KMS-11 (cell line): ENCODE measurements at regions not wholly inside any gene's neighbourhood (a gene's known extent, or its start where the extent isn't known, plus 50 kb on each side); places are given as distances from the start of the nearest gene placed in this dataset.

Experiments used
- H2AFZ ChIP-seq: fragments of 200-600 bp; sonication (generic); 2 replicates; pipeline ENCODE4 v1.6.1; 2016; ENCODE audit warnings: antibody characterized with exemption, mixed run types, low read depth
- H3K27ac ChIP-seq: fragments of 200-600 bp; sonication (generic); 2 replicates; pipeline ENCODE4 v1.6.1; 2016; ENCODE audit warnings: mild to moderate bottlenecking, mixed run types
- H3K27me3 ChIP-seq: fragments of 200-600 bp; sonication (generic); 2 replicates; pipeline ENCODE4 v1.6.1; 2017; ENCODE audit warnings: mild to moderate bottlenecking, low read depth, mixed run types, moderate library complexity; ENCODE audit not compliant: insufficient read depth
- H3K36me3 ChIP-seq: fragments of 200-600 bp; sonication (generic); 2 replicates; pipeline ENCODE4 v1.6.1; 2017; ENCODE audit warnings: mild to moderate bottlenecking, mixed run types; ENCODE audit not compliant: insufficient read depth
- H3K4me1 ChIP-seq: fragments of 200-600 bp; sonication (generic); 2 replicates; pipeline ENCODE4 v1.6.1; 2016; ENCODE audit warnings: mild to moderate bottlenecking, low read depth, mixed run types; ENCODE audit not compliant: poor library complexity, severe bottlenecking
- H3K4me2 ChIP-seq: fragments of 200-600 bp; sonication (generic); 2 replicates; pipeline ENCODE4 v1.7.0; 2016; ENCODE audit warnings: mild to moderate bottlenecking, mixed run types
- H3K4me3 ChIP-seq: fragments of 200-600 bp; sonication (generic); IDR thresholded peaks from 2 replicates; pipeline ENCODE4 v1.6.1; 2017; ENCODE audit warnings: low read depth, low read length, mixed read lengths; ENCODE audit not compliant: insufficient read depth
- H3K79me2 ChIP-seq: fragments of 200-600 bp; sonication (generic); 2 replicates; pipeline ENCODE4 v1.6.1; 2016; ENCODE audit warnings: low read depth, mixed run types; ENCODE audit not compliant: insufficient read depth
- H3K9ac ChIP-seq: fragments of 200-600 bp; sonication (generic); 2 replicates; pipeline ENCODE4 v1.6.1; 2016; ENCODE audit warnings: mild to moderate bottlenecking, mixed run types
- H4K20me1 ChIP-seq: fragments of 200-600 bp; sonication (generic); 2 replicates; pipeline ENCODE4 v1.6.1; 2016; ENCODE audit warnings: mild to moderate bottlenecking, mixed run types; ENCODE audit not compliant: insufficient read depth
- CTCF ChIP-seq: fragments of 200-600 bp; sonication (generic); conservative IDR thresholded peaks from 2 replicates; pipeline ENCODE4 v1.6.1; 2017; ENCODE audit warnings: low read depth, mild to moderate bottlenecking, antibody characterized with exemption, low read length, moderate library complexity, mixed read lengths

DNA sequence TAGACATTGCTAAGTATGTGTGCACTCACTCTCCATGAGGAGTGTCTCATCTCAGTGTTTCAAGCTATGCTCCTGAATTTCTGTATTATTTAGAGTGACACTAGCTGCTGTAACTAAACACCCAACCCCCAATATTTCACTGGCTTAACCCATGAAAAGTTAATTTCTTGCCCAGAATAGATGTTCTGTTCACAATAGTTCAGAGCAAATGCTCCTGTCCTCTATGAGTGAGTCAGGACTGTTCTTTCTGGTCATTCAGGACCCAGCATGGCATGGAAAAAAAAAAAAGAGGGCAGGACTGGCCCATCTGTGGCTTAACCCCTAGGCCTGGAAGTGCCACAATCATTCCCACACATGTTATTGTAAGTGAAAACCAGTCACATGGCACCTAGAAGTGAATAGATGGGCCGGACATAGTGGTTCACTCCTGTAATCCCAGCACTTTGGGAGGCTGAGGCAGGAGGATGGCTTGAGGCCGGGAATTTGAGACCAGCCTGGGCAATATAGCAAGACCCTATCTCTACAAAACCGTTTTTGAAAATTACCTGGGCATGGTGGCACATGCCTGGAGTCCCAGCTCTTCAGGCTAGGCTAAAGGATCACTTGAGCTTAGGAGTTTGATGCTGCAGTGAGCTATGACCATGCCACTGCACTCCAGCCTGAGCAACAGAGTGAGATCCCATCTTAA is 663.6 kb downstream of the IRS1 start:
- no peak overlapping the region for H3K27ac ChIP-seq
- TF ChIP-seq CTCF, result no peak

GRCh38 chr2:226132323-226133215 is 667.1 kb downstream of the IRS1 start:
- no peaks in the 10 kb centered on the region for H3K79me2 ChIP-seq
- no peaks in the 10 kb centered on the region; the same call in 1 of the 2 replicates for H3K36me3 ChIP-seq
- no peaks in the 10 kb centered on the region for H3K27me3 ChIP-seq
- H3K4me2 ChIP-seq, result no peak overlapping the region
- no peak for TF ChIP-seq CTCF
- H4K20me1 ChIP-seq, result no peaks in the 10 kb centered on the region
- H3K4me1 ChIP-seq, result no peaks in the 10 kb centered on the region
- H3K4me3 ChIP-seq, result no peak overlapping the region
- H2AFZ ChIP-seq, result no peak overlapping the region
- no peak overlapping the region for H3K9ac ChIP-seq
- H3K27ac ChIP-seq, result no peak overlapping the region

More for the DNA sequence above, 663.6 kb downstream of the IRS1 start:
- Histone ChIP-seq H3K27me3 (no peaks in the 10 kb centered on the region), H2AFZ (no peak overlapping the region), H3K79me2 (no peaks in the 10 kb centered on the region), H4K20me1 (no peaks in the 10 kb centered on the region), H3K4me1 (no peaks in the 10 kb centered on the region), H3K36me3 (no peaks in the 10 kb centered on the region; the same call in 1 of the 2 replicates), H3K4me3 (no peak overlapping the region), H3K9ac (no peak overlapping the region), H3K4me2 (no peak overlapping the region)

DNA sequence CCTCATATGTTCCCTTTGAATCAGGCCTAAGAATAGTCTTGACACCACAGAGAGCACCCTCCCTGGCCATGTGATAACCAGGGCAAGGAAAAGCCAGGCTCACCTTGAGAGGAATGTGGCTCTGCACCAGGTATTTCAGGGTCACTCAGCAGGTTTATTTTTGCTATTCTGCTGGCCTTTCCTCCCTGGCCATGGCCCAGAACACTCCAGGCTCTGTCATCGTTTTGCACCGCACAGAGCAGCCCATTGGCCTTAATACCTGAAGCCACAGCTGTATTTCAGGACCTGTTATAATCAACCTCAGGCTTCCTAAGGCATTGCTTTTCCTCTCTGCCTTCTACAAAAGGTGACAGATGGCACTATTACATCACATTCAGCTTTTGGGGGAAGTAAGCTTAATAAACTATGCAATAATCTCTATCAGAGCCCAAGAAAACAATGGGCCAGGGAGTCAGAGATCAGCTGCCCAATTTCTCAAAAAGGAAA is 668.3 kb downstream of the IRS1 start:
- Histone ChIP-seq H3K4me3 (no peak overlapping the region), H3K27ac (no peak overlapping the region), H4K20me1 (no peaks in the 10 kb centered on the region), H3K9ac (no peak overlapping the region), H3K79me2 (no peaks in the 10 kb centered on the region), H2AFZ (no peak overlapping the region), H3K27me3 (no peaks in the 10 kb centered on the region), H3K36me3 (no peaks in the 10 kb centered on the region; the same call in 1 of the 2 replicates), H3K4me2 (no peak overlapping the region), H3K4me1 (no peaks in the 10 kb centered on the region)
- no peak for TF ChIP-seq CTCF

- Histone ChIP-seq H3K27me3 (no peaks in the 10 kb centered on the region), H3K9ac (no peak overlapping the region), H3K4me2 (no peak overlapping the region), H3K27ac (no peak overlapping the region), H3K4me3 (no peak overlapping the region), H3K4me1 (no peaks in the 10 kb centered on the region), H3K79me2 (no peaks in the 10 kb centered on the region), H4K20me1 (no peaks in the 10 kb centered on the region), H3K36me3 (no peaks in the 10 kb centered on the region; the same call in 1 of the 2 replicates), H2AFZ (no peak overlapping the region)
- TF ChIP-seq CTCF, result no peak
These were observed 669.4 kb downstream of the IRS1 start for GRCh38 chr2:226130192-226130591.
